ENCODE measurements at regions not wholly inside any gene's neighbourhood (a gene's known extent, or its start where the extent isn't known, plus 50 kb on each side); places are given as distances from the start of the nearest gene placed in this dataset.

DNA sequence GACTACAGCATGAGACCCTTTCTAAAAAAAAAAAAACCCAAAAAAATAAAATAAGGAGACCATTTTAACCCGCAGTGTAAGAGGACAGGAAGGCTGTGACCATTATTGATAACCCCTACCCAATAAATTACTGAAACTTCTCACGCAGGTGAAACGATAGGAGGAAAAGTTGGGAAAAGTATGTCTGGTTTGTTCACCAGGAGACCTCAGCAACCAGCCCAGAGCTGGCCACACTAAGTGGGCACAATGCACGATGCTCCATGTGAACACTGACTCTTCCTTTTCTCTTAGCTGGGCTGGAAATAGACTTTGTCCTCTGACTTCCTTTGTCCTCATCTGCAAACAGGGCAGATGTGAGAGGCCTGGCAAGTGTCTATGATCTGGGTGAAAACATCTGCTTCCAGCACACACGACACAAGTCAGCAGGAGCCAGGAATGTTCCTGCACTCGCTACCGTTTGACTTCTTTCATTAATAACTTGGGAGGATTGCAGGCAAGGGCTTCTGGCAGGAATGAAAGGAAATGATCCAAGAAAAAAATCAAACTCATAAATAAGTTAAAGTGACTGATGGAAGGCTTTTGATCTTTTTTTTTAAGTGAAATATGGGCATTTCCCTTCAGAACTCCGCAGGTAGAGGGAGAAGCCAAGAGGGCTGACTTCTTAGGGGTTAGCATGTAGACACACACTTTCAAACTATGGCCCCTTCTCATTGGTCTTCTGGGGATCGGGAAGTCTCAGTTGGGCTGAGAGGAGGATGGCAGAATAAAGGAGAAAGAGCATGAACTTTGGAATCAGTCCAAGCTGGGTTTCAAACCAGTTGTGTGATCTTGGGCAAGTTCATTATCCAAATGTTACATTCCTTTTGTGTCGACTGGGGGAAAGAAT, 137.4 kb upstream of the MYCN start:
- Histone ChIP-seq H2BK12ac (ENCODE audit: low read depth, low read length) (no peak overlapping the region), H3K23ac (ENCODE audit: insufficient read length) (no peak overlapping the region), H3K18ac (ENCODE audit: extremely low read depth, low read length) (no peak overlapping the region), H3K27ac (ENCODE audit: low read depth, low read length) (no peak overlapping the region), H2AK5ac (ENCODE audit: low read depth, low read length) (no peak overlapping the region), H4K8ac (ENCODE audit: extremely low read depth, insufficient read depth, low read length) (no peak overlapping the region), H3K4me1 (replicated peaks in 1 of 4; ENCODE audit: control insufficient read depth in 3 of 4, insufficient read depth in 4 of 4, low read length in 3 of 4) (peaks cover 0 to 5% (median 2%) of the 10 kb centered on the region in 4 experiments; a peak in 2 of 7 replicates), H3K9ac (replicated peaks in 1 of 4; ENCODE audit: extremely low read depth in 1 of 4, low read depth in 3 of 4, low read length in 3 of 4) (no peak overlapping the region), H4K91ac (replicated peaks; ENCODE audit: insufficient read length, low read length) (no peak overlapping the region), H2BK20ac (ENCODE audit: low read length) (no peak overlapping the region), H3K23me2 (ENCODE audit: low read depth, low read length) (no peaks in the 10 kb centered on the region), H2BK5ac (ENCODE audit: low read depth, low read length) (no peak overlapping the region), H3K79me2 (ENCODE audit: control insufficient read depth in 1 of 2, insufficient read depth in 2 of 2, low read length in 2 of 2) (no peaks in the 10 kb centered on the region), H3K4ac (replicated peaks; ENCODE audit: insufficient read length, low read depth, low read length) (no peak overlapping the region), H4K20me1 (replicated peaks in 1 of 2; ENCODE audit: control insufficient read depth in 1 of 2, insufficient read depth in 2 of 2, low read length in 2 of 2) (no peaks in the 10 kb centered on the region), H2BK15ac (ENCODE audit: low read length) (no peak overlapping the region), H3K4me2 (ENCODE audit: insufficient read depth in 1 of 2, low read depth in 2 of 2, low read length in 2 of 2) (no peak overlapping the region), H4K5ac (ENCODE audit: insufficient read length, low read depth, low read length) (no peak overlapping the region), H3K36me3 (ENCODE audit: control insufficient read depth in 2 of 4, insufficient read depth in 4 of 4, low read length in 3 of 4) (no peaks in the 10 kb centered on the region), H3K56ac (replicated peaks; ENCODE audit: insufficient read length, low read depth, low read length) (no peak overlapping the region), H2BK120ac (replicated peaks; ENCODE audit: low read depth, low read length) (no peak overlapping the region), H2AFZ (ENCODE audit: low read length) (no peak overlapping the region), H3K9me3 (ENCODE audit: insufficient read depth in 2 of 2, low read depth in 1 of 2, low read length in 1 of 2) (no peaks in the 10 kb centered on the region), H3K4me3 (ENCODE audit: extremely low read depth in 1 of 4, insufficient read depth in 2 of 4, low read depth in 3 of 4, low read length in 4 of 4) (no peak overlapping the region), H3K14ac (ENCODE audit: insufficient read length) (no peak overlapping the region), H3K27me3 (replicated peaks in 1 of 4; ENCODE audit: control insufficient read depth in 3 of 4, extremely low read depth in 1 of 4, insufficient read depth in 3 of 4, low read length in 3 of 4) (no peaks in the 10 kb centered on the region), H3K79me1 (ENCODE audit: low read depth, low read length) (no peaks in the 10 kb centered on the region)
- DNase-seq (ENCODE audit: low read depth in 1 of 2, low spot score in 2 of 2) (no peak), FAIRE-seq (no peak)
- 90% methylated on average over 10 of the region's 10 CpGs; no CpG with 5 or more reads in 1 of the 2 experiments for WGBS, 2 experiments (ENCODE audit: extremely low coverage in 1 of 2, insufficient coverage in 1 of 2, insufficient read length in 1 of 2, insufficient replicate concordance in 2 of 2, low coverage in 1 of 2, low lambda C conversion rate in 2 of 2, missing lambda C conversion rate in 1 of 2)
- POLR2A ChIA-PET (ENCODE audit: partially characterized antibody) = no interaction called here
- CTCF ChIA-PET (ENCODE audit: partially characterized antibody) = interaction anchor here (0.6 to 1.8 kb wide), 6 partner anchors 10 to 1501 kb away, joined by 3 read pairs; no protein-coding TSS in a partner anchor
- TF ChIP-seq JUND (IDR thresholded peaks at IDR 0.05; ENCODE audit: low read length) (no peak), KDM1A (IDR thresholded peaks at IDR 0.05; ENCODE audit: borderline replicate concordance, low read length) (no peak), USF2 (IDR thresholded peaks at IDR 0.05; ENCODE audit: low read length) (no peak)
